ENCODE measurements at regions not wholly inside any gene's neighbourhood (a gene's known extent, or its start where the extent isn't known, plus 50 kb on each side); places are given as distances from the start of the nearest gene placed in this dataset.

- TF ChIP-seq ZFP36 (IDR thresholded peaks at IDR 0.05; ENCODE audit: borderline replicate concordance, low read depth, low read length, partially characterized antibody) (no peak), PAWR (CRISPR knock-in tag; IDR thresholded peaks at IDR 0.05; ENCODE audit: borderline replicate concordance) (no peak), ELK4 (CRISPR knock-in tag; IDR thresholded peaks at IDR 0.05; ENCODE audit: borderline replicate concordance) (no peak), MED8 (CRISPR knock-in tag; IDR thresholded peaks at IDR 0.05; ENCODE audit: insufficient replicate concordance) (no peak), KMT2B (CRISPR knock-in tag; IDR thresholded peaks at IDR 0.05) (no peak), ETV5 (CRISPR knock-in tag; IDR thresholded peaks at IDR 0.05; ENCODE audit: borderline replicate concordance) (no peak)
Measured at GRCh38 chr14:44041700-44042099, 465.4 kb downstream of the FSCB start.
